Fibroblast of skin of left biceps (primary cell): ENCODE measurements at regions not wholly inside any gene's neighbourhood (a gene's known extent, or its start where the extent isn't known, plus 50 kb on each side); places are given as distances from the start of the nearest gene placed in this dataset.

ENCODE experiments used
- DNase-seq, 2 experiments: peaks; one replicate each; pipeline ENCODE4 v3.0.0-alpha.2; 2013; ENCODE audit warnings: low read depth in 2 of 2

GRCh38 chr20:24815196-24815815, 133.8 kb upstream of the CST7 start:
- DNase-seq = no peak

GRCh38 chr20:24815931-24816330, 133.1 kb upstream of the CST7 start:
- DNase-seq = no peak

DNA sequence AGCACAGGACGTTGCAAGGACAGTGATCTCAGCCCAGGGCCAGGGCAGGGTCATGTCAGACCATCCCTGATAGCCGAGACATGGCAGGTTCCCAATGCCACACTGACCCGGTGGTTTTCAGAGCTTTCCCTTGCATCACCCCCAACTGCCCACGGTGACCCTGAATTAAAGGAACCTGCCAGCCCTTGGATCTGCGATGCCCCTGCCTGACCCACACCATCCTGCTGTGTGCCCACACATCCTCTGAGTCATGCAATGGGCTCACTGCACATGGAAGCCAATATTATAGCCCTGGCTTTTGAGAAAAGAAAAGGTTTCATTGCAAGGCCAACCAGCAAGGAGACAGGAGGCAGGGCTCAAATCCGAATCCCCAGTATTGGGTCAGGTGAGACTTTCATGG, 132.6 kb upstream of the CST7 start:
- DNase-seq = no peak

DNA sequence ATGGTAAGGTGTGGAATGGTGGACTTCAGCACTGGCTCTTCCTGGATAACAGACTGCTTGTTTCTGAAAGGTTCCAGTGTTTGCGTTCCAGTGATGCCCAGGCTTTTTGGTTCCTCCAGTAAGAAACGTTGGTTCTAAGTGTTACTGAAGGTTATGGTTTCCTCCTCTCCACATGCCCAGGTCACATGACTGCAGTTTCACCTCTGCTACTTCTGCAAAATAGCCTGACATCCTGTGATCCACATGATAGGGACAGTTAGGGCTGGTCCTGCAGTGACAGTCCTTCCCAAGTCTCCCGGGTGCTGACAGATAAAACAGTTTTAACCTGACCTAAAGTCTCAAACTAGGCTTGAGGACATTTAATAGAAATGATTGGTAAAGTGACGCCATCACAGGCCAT, 132.2 kb upstream of the CST7 start:
- no peak for DNase-seq

GRCh38 chr20:24817351-24817750, 131.7 kb upstream of the CST7 start:
- no peak for DNase-seq

DNA sequence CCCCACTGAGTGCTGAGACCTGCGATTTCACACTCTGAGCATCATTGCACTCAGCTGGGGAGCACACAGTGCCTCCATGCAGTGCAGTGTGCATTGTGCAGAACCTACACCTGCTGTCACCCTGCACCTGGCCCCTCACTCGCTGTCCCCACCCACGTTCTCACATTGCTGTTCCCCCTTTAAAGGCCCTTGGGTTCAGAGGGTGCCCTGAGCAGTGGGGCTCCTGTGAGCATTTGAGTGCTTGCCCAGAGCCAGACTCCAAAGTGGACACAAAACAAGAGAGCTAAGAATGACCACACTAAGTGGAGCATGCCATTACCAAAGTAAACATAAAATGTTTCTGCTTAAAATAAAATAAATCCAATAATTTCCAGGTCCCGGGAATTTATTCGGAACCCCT, 131.0 kb upstream of the CST7 start:
- no peak for DNase-seq

- DNase-seq = no peak
These were observed 129.6 kb upstream of the CST7 start for GRCh38 chr20:24819331-24819965.

GRCh38 chr20:24820345-24820744, 128.7 kb upstream of the CST7 start:
- DNase-seq = no peak

GRCh38 chr20:24821391-24821790, 127.7 kb upstream of the CST7 start:
- no peak for DNase-seq

GRCh38 chr20:24823176-24823784, 125.8 kb upstream of the CST7 start:
- DNase-seq = no peak

DNA sequence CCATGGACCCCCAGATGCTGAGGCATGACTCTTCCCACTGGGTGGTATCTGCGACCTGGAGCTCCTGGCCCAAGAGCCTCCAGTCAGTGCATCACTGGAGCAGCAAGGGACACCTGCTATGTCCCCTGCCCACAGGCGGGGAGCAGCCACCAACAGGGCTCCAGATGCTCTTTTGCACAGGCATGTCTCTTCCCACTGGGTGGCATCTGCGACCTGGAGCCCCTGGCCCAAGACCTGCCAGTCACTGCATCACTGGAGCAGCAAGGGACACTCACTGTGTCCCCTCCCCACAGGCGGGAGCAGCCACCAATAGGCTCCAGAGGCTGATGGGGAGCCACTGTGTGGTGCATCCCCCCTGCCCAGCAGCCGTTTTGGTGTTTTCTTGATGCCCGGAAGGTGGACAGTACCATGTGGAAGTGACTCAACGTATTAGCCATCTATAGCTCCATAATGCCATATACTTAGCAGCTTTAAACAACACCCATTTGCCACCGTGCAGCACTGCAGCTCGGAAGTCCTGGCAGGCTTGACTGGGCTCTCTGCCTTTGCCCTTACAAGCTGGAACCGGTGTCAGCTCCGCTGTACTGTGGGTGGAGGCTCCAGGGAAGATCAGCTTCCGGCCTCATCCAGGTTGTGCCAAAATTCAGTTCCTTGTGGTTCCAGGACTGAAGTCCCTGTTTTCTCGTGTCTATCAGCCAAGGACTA, 124.9 kb upstream of the CST7 start:
- DNase-seq = no peak

DNA sequence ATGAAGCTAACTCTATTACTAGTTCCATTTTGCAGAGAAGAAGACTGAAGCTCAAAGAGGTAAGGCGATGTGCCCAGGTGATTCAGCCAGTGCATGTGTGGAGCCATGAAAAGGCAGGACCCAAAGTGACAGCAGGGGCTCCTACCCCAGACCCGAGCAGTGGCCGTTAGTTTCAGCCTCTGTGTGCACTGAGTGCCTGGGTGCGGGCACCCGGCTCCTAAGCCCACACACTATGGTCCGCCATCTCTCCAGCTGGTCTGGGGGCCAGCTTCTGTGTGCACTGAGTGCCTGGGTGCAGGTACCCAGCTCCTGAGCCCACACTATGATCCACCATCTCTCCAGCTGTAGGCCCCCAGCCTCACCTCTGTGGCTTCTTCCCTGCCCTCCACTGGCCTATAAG, 123.5 kb upstream of the CST7 start:
- no peak for DNase-seq

- DNase-seq = no peak
These were observed 121.3 kb upstream of the CST7 start for GRCh38 chr20:24827603-24828295.

- DNase-seq = no peak
These were observed 119.9 kb upstream of the CST7 start for GRCh38 chr20:24828992-24829648.

DNA sequence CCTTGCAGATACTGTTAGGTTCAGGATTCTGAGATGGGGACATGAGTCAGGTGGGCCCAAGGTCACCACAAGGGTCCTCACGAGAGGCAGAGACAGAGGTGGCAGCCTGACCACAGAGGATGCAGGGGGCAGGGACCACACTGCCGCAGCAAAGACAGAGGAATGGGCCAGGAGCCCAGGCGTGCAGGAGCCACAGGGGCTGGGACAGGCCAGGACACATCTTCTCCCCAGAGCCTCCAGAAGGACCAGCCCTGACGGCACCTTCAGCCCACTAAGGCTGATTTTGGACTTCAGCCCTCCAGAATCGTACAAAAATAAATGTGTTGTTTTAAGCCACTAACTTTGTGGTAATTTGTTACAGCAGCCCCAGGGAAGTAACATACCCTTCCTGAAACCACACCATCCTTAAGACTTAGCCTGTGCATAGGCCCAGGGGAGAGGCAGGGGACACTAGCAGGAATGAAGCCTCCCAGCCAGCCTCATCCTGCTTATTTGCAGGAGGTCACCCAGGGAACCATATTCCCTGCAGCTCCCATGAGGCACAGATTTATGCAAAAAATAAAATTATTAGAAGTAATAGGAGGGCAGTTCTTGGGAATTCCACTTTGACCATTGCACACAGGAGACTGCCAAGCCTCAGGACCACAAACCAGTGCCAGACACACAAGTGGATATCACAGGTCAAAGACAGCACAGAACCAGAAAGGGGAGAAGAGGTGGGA, 119.3 kb upstream of the CST7 start:
- DNase-seq = no peak

DNA sequence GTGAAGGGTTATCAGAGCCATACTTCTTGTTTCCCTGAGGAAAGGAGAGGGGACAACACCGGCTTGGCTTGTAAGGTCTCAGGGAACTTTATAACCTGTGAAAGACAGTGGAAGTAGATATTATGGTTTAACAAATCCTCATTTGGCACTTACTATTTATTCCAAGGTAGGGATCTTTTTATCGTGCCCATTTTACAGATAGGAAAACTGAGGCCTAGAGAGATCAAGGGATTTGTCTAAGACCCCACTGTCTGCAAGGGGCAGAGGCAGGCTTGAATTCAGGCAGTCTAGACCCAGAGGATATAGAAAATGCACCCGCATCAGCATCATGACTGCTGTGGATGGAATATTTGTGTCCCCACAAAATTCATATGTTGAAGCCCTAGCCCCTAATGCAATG, 118.4 kb upstream of the CST7 start:
- no peak for DNase-seq

DNA sequence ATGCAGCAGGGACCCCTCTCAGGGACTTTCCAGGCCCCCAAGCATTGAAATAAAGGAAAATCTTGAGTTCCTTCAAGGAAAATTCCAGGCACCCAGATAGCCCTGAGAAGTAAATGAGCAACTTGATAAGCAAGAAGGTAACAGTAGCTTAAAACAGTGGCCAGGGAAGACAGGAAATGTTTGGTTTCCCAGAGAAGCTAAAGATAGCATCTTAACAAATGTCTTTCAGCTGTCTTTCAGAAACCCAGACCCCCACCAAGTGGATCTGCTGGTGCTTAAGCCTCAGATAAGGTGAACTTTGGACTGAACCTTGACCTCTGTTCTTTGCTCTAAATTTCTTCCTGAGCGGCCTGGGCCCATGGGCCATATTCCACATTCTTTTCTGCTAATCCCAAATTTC, 117.8 kb upstream of the CST7 start:
- no peak for DNase-seq

DNA sequence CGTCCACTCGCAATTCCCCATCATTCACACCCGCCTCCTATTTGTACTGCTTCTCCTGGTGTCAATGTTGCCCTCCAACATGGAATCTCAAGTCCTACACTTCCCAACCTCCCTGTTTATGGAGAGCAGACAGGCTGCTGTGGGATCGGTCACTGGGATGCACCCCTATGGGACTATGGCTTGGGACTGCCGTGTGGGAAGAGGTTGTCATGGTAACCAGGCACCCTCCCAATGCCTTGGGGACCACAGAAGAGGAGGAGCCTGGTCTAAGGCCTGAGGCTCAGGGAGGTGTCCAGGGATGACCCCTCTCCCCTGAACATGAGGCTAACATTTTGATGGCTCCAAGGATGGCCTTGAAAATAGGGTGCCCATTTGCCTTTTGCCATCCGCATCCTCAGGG, 116.6 kb upstream of the CST7 start:
- DNase-seq = no peak

DNA sequence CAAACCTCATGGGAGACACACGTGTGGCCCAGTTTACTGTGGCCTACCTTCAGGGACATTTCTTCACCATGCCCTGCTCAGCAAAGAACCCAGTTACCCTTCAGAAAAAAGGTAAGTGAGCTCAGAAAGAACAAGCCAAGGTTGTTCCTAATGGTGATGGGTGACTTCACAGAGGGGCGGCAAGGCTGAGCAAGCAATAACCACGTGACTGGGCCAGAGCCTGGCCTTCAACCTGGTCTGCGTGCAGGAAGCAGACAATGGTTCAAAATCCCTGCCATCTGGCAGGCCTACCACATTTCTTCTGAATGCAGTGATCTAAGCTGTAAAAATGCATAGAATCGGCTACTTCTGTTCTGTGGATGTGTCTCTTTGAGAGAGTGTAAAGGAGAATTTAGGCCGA, 115.5 kb upstream of the CST7 start:
- DNase-seq = no peak

- no peak for DNase-seq
These were observed 114.8 kb upstream of the CST7 start for GRCh38 chr20:24834310-24834709.

DNA sequence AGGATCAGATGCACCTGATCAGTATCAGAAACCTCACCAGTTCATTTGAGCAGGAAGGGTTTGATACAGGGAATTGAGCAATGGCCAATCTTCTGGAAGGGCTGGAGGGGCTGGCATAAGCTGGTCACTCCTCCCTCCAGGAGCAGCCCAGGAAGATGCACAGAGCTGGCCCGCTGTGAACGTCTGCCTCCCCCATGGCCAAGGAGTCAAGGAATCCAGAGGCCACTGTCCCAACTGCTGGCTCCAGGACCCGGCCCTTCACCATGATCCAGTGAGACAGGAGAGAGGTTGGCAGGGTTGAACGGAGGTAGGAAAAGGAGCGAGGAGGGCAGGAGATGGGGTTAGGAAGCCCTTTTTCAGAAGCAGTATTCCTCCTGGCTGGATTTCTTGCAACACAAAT, 113.9 kb upstream of the CST7 start:
- DNase-seq = no peak
